AG10803 (cell line): ENCODE measurements at regions not wholly inside any gene's neighbourhood (a gene's known extent, or its start where the extent isn't known, plus 50 kb on each side); places are given as distances from the start of the nearest gene placed in this dataset.

Experiments used
- DNase-seq: peaks from one replicate; pipeline ENCODE4 v3.0.0; 2010; ENCODE audit warnings: low read depth
- H3K4me3 ChIP-seq: 2 replicates; pipeline ENCODE4 v1.5.1; 2011; ENCODE audit warnings: mild to moderate bottlenecking, low read length, control low read depth
- TF ChIP-seq, protein P1 (sequence below): conservative IDR thresholded peaks from 2 replicates; pipeline ENCODE4 v1.5.1; 2011; ENCODE audit warnings: mild to moderate bottlenecking, low read length, control low read depth, inconsistent platforms

DNA sequence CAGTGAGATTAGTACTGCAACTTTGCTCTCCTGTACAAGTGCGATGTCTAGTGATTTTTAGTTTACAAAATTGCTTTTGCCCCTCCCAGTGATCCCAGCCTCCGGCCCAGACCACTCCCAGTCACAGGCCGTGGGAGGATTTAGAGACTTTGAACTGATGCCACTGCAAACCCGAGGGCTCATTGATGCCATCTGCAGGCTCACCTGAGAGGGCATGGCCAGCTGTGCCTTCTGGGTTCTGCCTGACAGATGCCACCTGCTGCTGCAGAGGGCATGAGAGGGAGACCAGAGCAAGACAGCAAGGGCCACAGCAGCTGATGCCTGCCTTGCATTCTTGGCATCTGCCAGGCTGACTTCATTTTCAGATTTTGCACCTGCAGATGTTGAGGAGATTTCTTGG, 593.8 kb downstream of the CDK5RAP2 start:
- no peak overlapping the region for H3K4me3 ChIP-seq
- TF ChIP-seq, protein P1, sequence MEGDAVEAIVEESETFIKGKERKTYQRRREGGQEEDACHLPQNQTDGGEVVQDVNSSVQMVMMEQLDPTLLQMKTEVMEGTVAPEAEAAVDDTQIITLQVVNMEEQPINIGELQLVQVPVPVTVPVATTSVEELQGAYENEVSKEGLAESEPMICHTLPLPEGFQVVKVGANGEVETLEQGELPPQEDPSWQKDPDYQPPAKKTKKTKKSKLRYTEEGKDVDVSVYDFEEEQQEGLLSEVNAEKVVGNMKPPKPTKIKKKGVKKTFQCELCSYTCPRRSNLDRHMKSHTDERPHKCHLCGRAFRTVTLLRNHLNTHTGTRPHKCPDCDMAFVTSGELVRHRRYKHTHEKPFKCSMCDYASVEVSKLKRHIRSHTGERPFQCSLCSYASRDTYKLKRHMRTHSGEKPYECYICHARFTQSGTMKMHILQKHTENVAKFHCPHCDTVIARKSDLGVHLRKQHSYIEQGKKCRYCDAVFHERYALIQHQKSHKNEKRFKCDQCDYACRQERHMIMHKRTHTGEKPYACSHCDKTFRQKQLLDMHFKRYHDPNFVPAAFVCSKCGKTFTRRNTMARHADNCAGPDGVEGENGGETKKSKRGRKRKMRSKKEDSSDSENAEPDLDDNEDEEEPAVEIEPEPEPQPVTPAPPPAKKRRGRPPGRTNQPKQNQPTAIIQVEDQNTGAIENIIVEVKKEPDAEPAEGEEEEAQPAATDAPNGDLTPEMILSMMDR, result no peak
- DNase-seq, result no peak

DNA sequence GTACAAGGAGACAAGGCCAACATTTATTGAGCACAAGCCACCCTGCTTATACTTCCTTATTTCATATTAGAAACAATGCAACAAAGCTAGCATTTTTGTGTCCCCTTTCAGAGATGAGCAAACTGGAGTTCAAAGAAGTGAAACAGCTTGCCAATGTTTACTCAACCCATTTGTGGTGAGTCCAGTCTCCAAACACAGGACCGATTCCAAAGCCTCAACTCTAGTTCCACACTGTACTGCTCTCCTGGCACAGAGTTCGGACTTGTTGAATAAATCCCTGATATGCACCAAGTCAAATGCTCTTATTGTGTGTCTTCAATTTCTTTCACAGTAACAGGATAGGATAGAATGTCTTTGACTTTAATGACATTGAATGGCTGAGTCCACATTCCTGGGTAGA, 604.8 kb upstream of the BRINP1 start:
- peak; percentile 55 for DNase-seq
- TF ChIP-seq, protein P1, result no peak
- no peak overlapping the region for H3K4me3 ChIP-seq

DNA sequence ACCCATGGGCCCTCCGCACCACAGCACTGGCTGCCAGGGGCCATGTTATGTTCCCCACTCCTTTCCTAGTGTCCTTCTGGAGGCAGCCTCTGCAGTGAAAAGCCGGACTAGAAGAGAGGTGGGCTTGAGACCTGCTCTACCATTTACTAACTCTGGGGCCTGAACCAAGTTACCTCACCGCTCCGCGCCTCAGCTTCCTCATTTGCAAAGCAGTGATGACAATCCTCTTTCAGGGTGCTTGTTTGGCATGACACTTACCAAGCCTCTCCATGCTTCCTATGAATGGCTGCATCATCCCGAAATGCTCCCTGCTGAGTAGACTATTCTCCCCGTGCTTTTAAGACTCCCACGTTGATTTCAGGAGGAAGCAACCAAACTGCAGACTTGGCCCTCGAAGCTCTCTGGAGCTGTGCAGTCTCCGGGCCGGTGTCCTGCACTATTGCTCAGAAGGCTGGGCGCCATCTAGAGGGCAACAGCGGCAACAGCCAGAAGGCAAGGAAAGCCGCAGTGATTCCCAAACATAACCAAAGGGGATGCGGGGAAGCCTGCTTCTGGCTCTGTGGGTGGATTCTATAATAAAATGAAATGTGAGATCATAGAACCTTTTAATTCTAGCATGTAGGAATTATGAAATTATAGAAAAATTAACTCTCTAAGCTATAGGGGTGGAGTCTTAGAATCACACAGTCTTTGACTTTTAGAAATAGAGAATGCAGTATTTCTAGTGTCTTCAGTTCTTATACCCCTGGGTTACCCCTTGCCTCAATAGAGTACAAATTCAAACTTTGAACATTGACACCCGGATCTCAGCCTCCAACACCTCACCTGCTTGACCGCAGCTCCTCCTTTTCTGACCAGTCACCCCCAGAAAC, 599.8 kb upstream of the BRINP1 start:
- DNase-seq, result peak; percentile 87
- no peak overlapping the region for H3K4me3 ChIP-seq
- TF ChIP-seq, protein P1, result peak; percentile 99

DNA sequence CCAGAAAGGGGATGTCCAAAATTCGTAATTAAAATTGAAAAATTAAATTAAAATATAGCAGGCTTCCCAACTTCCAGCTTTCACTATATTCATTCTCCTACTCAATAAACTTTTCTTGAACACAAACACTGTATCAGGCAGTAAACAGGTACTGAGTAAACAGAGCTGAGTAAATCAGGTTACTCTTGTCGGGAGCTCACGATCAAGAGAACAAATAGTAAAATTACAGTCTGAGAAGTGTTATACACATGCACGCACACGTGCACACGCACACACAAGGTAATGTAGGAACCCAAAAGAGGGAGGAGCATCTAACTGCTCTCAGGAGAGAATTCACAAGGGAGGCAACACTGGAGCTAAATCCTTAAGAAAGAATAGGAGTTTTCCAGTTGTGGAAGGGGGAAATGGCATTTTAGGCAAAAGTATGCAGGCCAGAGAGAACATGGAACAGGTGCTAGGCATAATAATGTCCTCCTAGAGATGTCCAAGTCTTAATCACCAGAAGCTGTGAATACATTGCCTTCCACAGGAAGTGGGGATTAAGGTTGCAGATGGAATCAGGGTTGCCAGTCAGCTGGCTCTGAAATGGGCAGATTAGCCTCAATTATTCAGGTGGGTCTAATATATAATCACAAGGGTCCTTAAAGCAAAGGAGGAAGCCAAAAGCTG, 598.8 kb upstream of the BRINP1 start:
- no peak overlapping the region for H3K4me3 ChIP-seq
- TF ChIP-seq, protein P1, result no peak
- DNase-seq, result no peak

DNA sequence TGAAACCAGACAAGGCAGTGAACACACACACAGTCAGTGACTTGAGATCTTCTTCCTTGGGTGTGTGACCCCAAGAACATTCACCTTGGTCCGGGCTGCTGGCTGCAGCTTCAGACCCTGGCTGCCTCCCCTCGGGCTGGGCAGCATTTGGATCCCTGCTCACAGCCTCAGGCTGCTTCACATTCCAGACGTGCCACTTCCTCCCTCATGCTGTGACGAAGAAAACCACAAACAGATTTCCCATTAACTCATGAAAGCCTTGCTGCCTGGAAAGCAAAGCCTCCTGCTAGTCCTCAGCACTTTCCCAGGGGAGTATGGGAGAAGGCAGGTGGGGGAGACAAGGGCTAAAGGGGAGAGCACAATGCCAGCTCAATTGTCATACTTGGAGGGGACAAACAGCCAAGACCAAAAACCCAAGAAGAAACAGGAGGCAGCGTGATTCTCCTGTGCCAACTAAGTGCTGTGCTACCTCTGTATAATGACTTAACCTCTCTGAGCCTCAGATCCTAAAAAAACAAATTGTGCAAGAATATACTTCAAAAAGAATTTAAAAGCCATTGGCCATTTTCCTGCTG, 594.6 kb upstream of the BRINP1 start:
- TF ChIP-seq, protein P1, result 0 out of 2 replicates have a peak, but pooled peaks have one; percentile 7
- DNase-seq, result peak; percentile 99
- H3K4me3 ChIP-seq, result no peak overlapping the region

DNA sequence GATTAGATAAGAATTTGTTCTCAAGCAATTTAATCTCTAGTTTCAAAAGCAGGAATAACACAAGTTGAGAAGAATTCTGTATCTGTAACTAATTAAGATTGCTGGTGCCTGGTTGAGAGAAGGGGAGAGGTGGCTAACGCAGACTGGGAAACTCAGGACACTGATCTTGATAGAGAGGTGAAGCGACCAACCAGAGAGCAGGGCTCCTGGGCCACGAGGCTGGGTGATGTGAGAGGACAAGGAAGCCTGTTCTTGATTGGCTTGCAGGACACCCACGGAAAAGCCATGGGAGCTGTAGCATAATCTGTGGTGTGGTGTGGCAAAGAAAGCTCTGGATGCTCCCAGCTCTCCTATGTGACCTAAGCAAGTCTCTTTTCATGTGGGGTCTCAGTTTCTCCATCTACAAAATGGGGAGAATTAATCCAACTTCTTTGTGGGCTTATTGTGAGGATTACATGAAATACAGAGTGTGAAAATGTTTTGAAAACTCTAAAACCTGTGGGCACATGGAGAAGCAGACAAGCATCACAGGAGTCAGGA, 594.1 kb upstream of the BRINP1 start:
- H3K4me3 ChIP-seq, result no peak overlapping the region
- TF ChIP-seq, protein P1, result no peak
- peak; percentile 99 for DNase-seq
